Gastrocnemius medialis (tissue), 4 donors: ENCODE measurements at regions not wholly inside any gene's neighbourhood (a gene's known extent, or its start where the extent isn't known, plus 50 kb on each side); places are given as distances from the start of the nearest gene placed in this dataset.

Source experiments
- ATAC-seq, 2 donors: fragments of 150-250 bp; one replicate each; pipeline ENCODE4 v1.9.1; 2016
- DNase-seq, 2 donors: peaks; one replicate each; pipeline ENCODE4 v3.0.0-alpha.2; 2019
- H3K27ac ChIP-seq, 4 donors: fragments of 200-600 bp; sonication (generic); 1 replicate in 1 of 4; 2 replicates in 3 of 4; pipeline ENCODE4 v1.5.1; 2016 to 2018; ENCODE audit warnings: mild to moderate bottlenecking in 2 of 4, moderate library complexity in 1 of 4
- H3K27me3 ChIP-seq, 3 donors: fragments of 200-600 bp; sonication (generic) in 2 of 3; 1 replicate in 1 of 3; 2 replicates in 2 of 3; pipeline versions ENCODE4 v1.5.1 to v1.6.0; 2016 to 2019; ENCODE audit warnings: mild to moderate bottlenecking in 1 of 3, moderate library complexity in 1 of 3
- H3K36me3 ChIP-seq, 2 donors: fragments of 200-600 bp; sonication (generic) in 1 of 2; one replicate each; pipeline ENCODE4 v1.5.1; 2017 to 2018
- H3K4me1 ChIP-seq, 2 donors: fragments of 200-600 bp; sonication (generic) in 1 of 2; one replicate each; pipeline ENCODE4 v1.5.1; 2016 to 2017; ENCODE audit warnings: mild to moderate bottlenecking in 2 of 2
- H3K4me3 ChIP-seq, 4 donors: fragments of 200-600 bp; sonication (generic) in 3 of 4; 1 replicate in 1 of 4; 2 replicates in 3 of 4; pipeline ENCODE4 v1.5.1; 2016 to 2019; ENCODE audit warnings: mild to moderate bottlenecking in 2 of 4
- H3K9me3 ChIP-seq, 3 donors: fragments of 200-600 bp; sonication (generic) in 2 of 3; 1 replicate in 1 of 3; 2 replicates in 2 of 3; pipeline ENCODE4 v1.5.1; 2016 to 2019
- CTCF ChIP-seq, 5 experiments: fragments of 450-650 bp in 3 of 5; fragments of 200-600 bp in 2 of 5; sonication (generic) in 2 of 5; IDR thresholded peaks in 4 of 5; conservative IDR thresholded peaks in 1 of 5; 1 replicate in 4 of 5; 2 replicates in 1 of 5; pipeline ENCODE4 v1.5.1; 2016 to 2019; ENCODE audit warnings: antibody characterized with exemption in 5 of 5, mild to moderate bottlenecking in 3 of 5, moderate library complexity in 3 of 5
- POLR2A ChIP-seq, 2 donors: fragments of 450-650 bp; IDR thresholded peaks; one replicate each; pipeline ENCODE4 v1.6.1; 2017; ENCODE audit warnings: antibody characterized with exemption in 2 of 2, mild to moderate bottlenecking in 2 of 2, moderate library complexity in 2 of 2
- in situ Hi-C, 4 donors: fragments of 200-750 bp; cut with MboI; loops; one replicate each; pipeline versions ENCODE4 v1.15.0 to v1.8.0; 2017; ENCODE audit warnings: low sequenced_read_pairs in 4 of 4
- intact Hi-C: fragments of 100-400 bp; cut with DNase I; formaldehyde crosslinking; loops from one replicate; pipeline ENCODE4 v1.15.1; 2023; ENCODE audit warnings: low total_unique reads

- intact Hi-C loops (no loop called here), in situ Hi-C loops (no loop called here)
- ATAC-seq (no peak), DNase-seq (no peak)
- Histone ChIP-seq H3K36me3 (no peaks in the 10 kb centered on the region), H3K9me3 (no peaks in the 10 kb centered on the region), H3K4me3 (no peak overlapping the region), H3K27me3 (no peaks in the 10 kb centered on the region), H3K4me1 (no peaks in the 10 kb centered on the region), H3K27ac (no peak overlapping the region)
- no peak for TF ChIP-seq POLR2A (IDR thresholded peaks at IDR 0.05)
- no peak for TF ChIP-seq CTCF (IDR thresholded peaks at IDR 0.05 in 4 of 5, conservative IDR thresholded peaks at IDR 0.05 in 1 of 5)
Observed at GRCh38 chr20:16220826-16221225, 352.4 kb downstream of the KIF16B start.

DNA sequence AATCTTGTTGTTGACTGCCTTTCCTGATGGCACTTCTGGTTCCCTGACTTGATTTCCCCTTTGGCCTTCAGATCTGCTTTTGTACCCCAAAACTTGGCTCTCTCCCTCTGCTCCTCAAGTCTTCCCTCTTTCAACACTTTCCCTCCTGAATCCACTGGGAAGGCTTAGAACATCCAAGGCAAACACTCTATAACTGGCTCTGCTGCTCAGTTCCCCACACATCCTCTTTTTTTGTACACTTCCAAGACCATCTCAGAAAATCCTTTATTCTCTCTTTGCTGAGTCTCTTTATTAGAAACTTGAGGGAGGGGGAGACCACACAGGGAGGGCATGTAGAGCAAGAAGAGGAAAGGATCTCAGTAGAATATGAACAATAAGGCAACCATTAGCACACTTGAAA lies 354.1 kb downstream of the KIF16B start:
- Histone ChIP-seq H3K4me3 (no peak overlapping the region), H3K27ac (no peak overlapping the region), H3K36me3 (no peaks in the 10 kb centered on the region), H3K4me1 (no peaks in the 10 kb centered on the region), H3K9me3 (no peaks in the 10 kb centered on the region), H3K27me3 (no peaks in the 10 kb centered on the region)
- intact Hi-C loops = no loop called here
- in situ Hi-C loops = no loop called here
- DNase-seq (no peak), ATAC-seq (no peak)
- no peak for TF ChIP-seq CTCF (IDR thresholded peaks at IDR 0.05 in 4 of 5, conservative IDR thresholded peaks at IDR 0.05 in 1 of 5)
- TF ChIP-seq POLR2A (IDR thresholded peaks at IDR 0.05) = no peak

- H3K36me3 ChIP-seq = no peaks in the 10 kb centered on the region
Observed at GRCh38 chr20:16216914-16217230, 356.4 kb downstream of the KIF16B start.

DNA sequence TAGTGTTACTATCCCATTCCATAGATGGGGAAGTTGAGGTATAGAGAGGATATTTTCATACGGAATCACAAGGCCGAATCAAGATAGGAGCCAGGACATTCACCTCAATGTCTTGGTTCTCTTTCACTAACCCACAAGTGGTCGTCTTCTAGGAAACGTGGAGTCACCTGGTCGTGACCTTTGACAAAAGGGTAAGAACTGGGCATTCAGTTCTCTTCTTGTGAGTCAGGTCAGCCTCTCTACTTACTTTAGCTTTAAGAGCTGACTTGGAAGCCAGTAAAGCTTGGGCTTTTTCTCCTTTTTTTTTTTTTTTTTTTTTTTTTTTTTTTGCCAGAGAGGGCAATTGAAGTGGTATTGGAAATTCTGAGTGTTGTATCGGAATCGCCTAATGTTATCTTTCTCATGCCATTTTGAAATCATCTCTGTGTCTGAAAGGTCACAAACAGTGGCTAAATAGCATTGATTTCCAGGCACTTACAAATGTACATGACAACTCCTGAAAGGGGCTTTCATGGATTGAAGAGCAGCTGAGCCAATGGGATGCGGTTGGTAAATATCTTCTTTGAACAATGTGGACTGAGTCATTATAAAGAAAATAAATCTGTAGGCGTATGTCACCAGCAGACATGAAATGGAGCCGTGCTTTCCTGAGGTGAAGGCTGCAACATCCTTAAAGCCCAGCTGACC lies 356.9 kb downstream of the KIF16B start:
- Histone ChIP-seq H3K9me3 (no peaks in the 10 kb centered on the region), H3K4me1 (no peaks in the 10 kb centered on the region), H3K27ac (no peak overlapping the region), H3K36me3 (no peaks in the 10 kb centered on the region), H3K4me3 (no peak overlapping the region), H3K27me3 (no peaks in the 10 kb centered on the region)
- ATAC-seq (no peak), DNase-seq (no peak)
- in situ Hi-C loops (no loop called here), intact Hi-C loops (no loop called here)
- no peak for TF ChIP-seq POLR2A (IDR thresholded peaks at IDR 0.05)
- no peak for TF ChIP-seq CTCF (IDR thresholded peaks at IDR 0.05 in 4 of 5, conservative IDR thresholded peaks at IDR 0.05 in 1 of 5)

More at GRCh38 chr20:16216914-16217230, 356.4 kb downstream of the KIF16B start:
- intact Hi-C loops = no loop called here
- DNase-seq (no peak), ATAC-seq (no peak)
- H3K27me3 ChIP-seq = no peaks in the 10 kb centered on the region
- no peak overlapping the region for H3K27ac ChIP-seq
- no peaks in the 10 kb centered on the region for H3K4me1 ChIP-seq
- no peak overlapping the region for H3K4me3 ChIP-seq
- in situ Hi-C loops = no loop called here
- H3K9me3 ChIP-seq = no peaks in the 10 kb centered on the region
- TF ChIP-seq POLR2A (IDR thresholded peaks at IDR 0.05) (no peak), CTCF (IDR thresholded peaks at IDR 0.05 in 4 of 5, conservative IDR thresholded peaks at IDR 0.05 in 1 of 5) (no peak)

GRCh38 chr20:16215041-16215440 lies 358.2 kb downstream of the KIF16B start:
- no peak for ATAC-seq
- Histone ChIP-seq H3K9me3 (no peaks in the 10 kb centered on the region), H3K36me3 (no peaks in the 10 kb centered on the region), H3K27ac (no peak overlapping the region), H3K27me3 (no peaks in the 10 kb centered on the region), H3K4me1 (no peaks in the 10 kb centered on the region), H3K4me3 (no peak overlapping the region)
- intact Hi-C loops = no loop called here
- TF ChIP-seq CTCF (IDR thresholded peaks at IDR 0.05 in 4 of 5, conservative IDR thresholded peaks at IDR 0.05 in 1 of 5) (no peak), POLR2A (IDR thresholded peaks at IDR 0.05) (no peak)
- in situ Hi-C loops = no loop called here
- DNase-seq = no peak
